Spleen (tissue), 7 donors: ENCODE measurements at regions not wholly inside any gene's neighbourhood (a gene's known extent, or its start where the extent isn't known, plus 50 kb on each side); places are given as distances from the start of the nearest gene placed in this dataset.

Experiments
- POLR2A ChIP-seq, 3 donors: fragments of 450-650 bp; IDR thresholded peaks; one replicate each; pipeline ENCODE4 v1.5.1; 2017; ENCODE audit warnings: antibody characterized with exemption in 3 of 3, mild to moderate bottlenecking in 1 of 3
- POLR2AphosphoS5 ChIP-seq, 3 donors: sonication (generic); formaldehyde crosslinking; IDR thresholded peaks; one replicate each; pipeline ENCODE4 v1.5.1; 2017; ENCODE audit warnings: antibody characterized with exemption in 3 of 3
- TF ChIP-seq, protein P1 (sequence below), 11 experiments: fragments of 200-600 bp in 7 of 11; fragments of 450-650 bp in 4 of 11; sonication (generic) in 4 of 11; IDR thresholded peaks in 8 of 11; conservative IDR thresholded peaks in 3 of 11; 1 replicate in 7 of 11; 2 replicates in 4 of 11; pipeline versions ENCODE4 v1.4.0 to v1.8.0; 2016 to 2021; ENCODE audit warnings: antibody characterized with exemption in 11 of 11, inconsistent platforms in 4 of 11, mild to moderate bottlenecking in 1 of 11
- donor health status: DM: no; HTN: no; CAD: no; lungs with moderate emphysema.
- donor health status: DM: no; HTN: no; CAD: no.
- donor health status: DM: no; HTN: no; CAD: no.

GRCh38 chr6:104608101-104608500, 251.6 kb downstream of the HACE1 start:
- TF ChIP-seq, protein P1, sequence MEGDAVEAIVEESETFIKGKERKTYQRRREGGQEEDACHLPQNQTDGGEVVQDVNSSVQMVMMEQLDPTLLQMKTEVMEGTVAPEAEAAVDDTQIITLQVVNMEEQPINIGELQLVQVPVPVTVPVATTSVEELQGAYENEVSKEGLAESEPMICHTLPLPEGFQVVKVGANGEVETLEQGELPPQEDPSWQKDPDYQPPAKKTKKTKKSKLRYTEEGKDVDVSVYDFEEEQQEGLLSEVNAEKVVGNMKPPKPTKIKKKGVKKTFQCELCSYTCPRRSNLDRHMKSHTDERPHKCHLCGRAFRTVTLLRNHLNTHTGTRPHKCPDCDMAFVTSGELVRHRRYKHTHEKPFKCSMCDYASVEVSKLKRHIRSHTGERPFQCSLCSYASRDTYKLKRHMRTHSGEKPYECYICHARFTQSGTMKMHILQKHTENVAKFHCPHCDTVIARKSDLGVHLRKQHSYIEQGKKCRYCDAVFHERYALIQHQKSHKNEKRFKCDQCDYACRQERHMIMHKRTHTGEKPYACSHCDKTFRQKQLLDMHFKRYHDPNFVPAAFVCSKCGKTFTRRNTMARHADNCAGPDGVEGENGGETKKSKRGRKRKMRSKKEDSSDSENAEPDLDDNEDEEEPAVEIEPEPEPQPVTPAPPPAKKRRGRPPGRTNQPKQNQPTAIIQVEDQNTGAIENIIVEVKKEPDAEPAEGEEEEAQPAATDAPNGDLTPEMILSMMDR (IDR thresholded peaks at IDR 0.05 in 8 of 11, conservative IDR thresholded peaks at IDR 0.05 in 3 of 11), result no peak
- TF ChIP-seq POLR2A (IDR thresholded peaks at IDR 0.05) (no peak), POLR2AphosphoS5 (IDR thresholded peaks at IDR 0.05) (no peak)
